Natural killer cell (primary cell): ENCODE measurements at regions not wholly inside any gene's neighbourhood (a gene's known extent, or its start where the extent isn't known, plus 50 kb on each side); places are given as distances from the start of the nearest gene placed in this dataset.

ENCODE experiments used
- ATAC-seq, 3 donors: fragments of 150-1000 bp in 2 of 3; fragments of 200-7000 bp in 1 of 3; cut with Tn5 transposase; 1 replicate in 1 of 3; 2 replicates in 2 of 3; pipeline ENCODE4 v1.10.0; 2021; ENCODE audit warnings: mild to moderate bottlenecking in 2 of 3, moderate library complexity in 2 of 3
- DNase-seq, 2 donors: peaks; one replicate each; pipeline versions ENCODE4 v3.0.0 to v3.0.0-alpha.2; 2013 to 2021; ENCODE audit warnings: mixed read lengths in 1 of 2
- H3K27ac ChIP-seq: one replicate; pipeline ENCODE4 v1.5.1; 2013; ENCODE audit warnings: mild to moderate bottlenecking, low read length
- H3K27me3 ChIP-seq: one replicate; pipeline ENCODE4 v1.6.1; 2013; ENCODE audit warnings: low read length; ENCODE audit not compliant: control insufficient read depth, insufficient read depth
- H3K36me3 ChIP-seq: one replicate; pipeline ENCODE4 v1.6.1; 2013; ENCODE audit warnings: low read length; ENCODE audit not compliant: control insufficient read depth, insufficient read depth
- H3K4me1 ChIP-seq: one replicate; pipeline ENCODE4 v1.6.1; 2013; ENCODE audit warnings: low read length; ENCODE audit not compliant: control insufficient read depth, insufficient read depth
- H3K4me3 ChIP-seq: one replicate; pipeline ENCODE4 v1.5.1; 2013; ENCODE audit warnings: low read length
- H3K9me3 ChIP-seq: one replicate; pipeline ENCODE4 v1.6.1; 2013; ENCODE audit warnings: low read length; ENCODE audit not compliant: control insufficient read depth, insufficient read depth
- H3K27ac Mint-ChIP-seq, 2 donors: one replicate each; pipeline ENCODE4 v1.8.0; 2022; ENCODE audit warnings: mild to moderate bottlenecking in 2 of 2, mixed read lengths in 2 of 2, moderate library complexity in 1 of 2
- H3K27me3 Mint-ChIP-seq, 2 donors: one replicate each; pipeline ENCODE4 v1.8.0; 2022; ENCODE audit warnings: low read depth in 2 of 2, mixed read lengths in 2 of 2
- H3K36me3 Mint-ChIP-seq: one replicate; pipeline ENCODE4 v1.8.0; 2022; ENCODE audit warnings: mixed read lengths
- H3K4me1 Mint-ChIP-seq, 2 donors: one replicate each; pipeline ENCODE4 v1.8.0; 2022; ENCODE audit warnings: mixed read lengths in 2 of 2
- H3K4me3 Mint-ChIP-seq: one replicate; pipeline ENCODE4 v1.8.0; 2022; ENCODE audit warnings: mild to moderate bottlenecking, moderate library complexity, mixed read lengths
- H3K9me3 Mint-ChIP-seq, 2 donors: one replicate each; pipeline ENCODE4 v1.8.0; 2022; ENCODE audit warnings: mixed read lengths in 2 of 2
- CTCF ChIP-seq: fragments of 200-600 bp; IDR thresholded peaks from one replicate; pipeline ENCODE4 v1.8.0; 2022; ENCODE audit warnings: antibody characterized with exemption
- WGBS: methylation state at CpG from one replicate; pipeline ENCODE4 v1.1.7; 2013; ENCODE audit warnings: missing lambda C conversion rate; ENCODE audit not compliant: insufficient coverage; 5-methylcytosine and 5-hydroxymethylcytosine counted together
- intact Hi-C: fragments of 100-400 bp; cut with micrococcal nuclease; formaldehyde crosslinking; loops from one replicate; pipeline ENCODE4 v1.14.2; 2022

GRCh38 chr17:69672924-69673323, 258.4 kb downstream of the MAP2K6 start:
- DNase-seq (no peak), ATAC-seq (no peak)
- Histone ChIP-seq H3K27me3 (no peaks in the 10 kb centered on the region), H3K4me3 (no peak overlapping the region), H3K36me3 (no peaks in the 10 kb centered on the region), H3K9me3 (no peaks in the 10 kb centered on the region), H3K4me1 (no peaks in the 10 kb centered on the region), H3K27ac (no peak overlapping the region)
- H3K4me3 Mint-ChIP-seq: no peak overlapping the region
- H3K9me3 Mint-ChIP-seq: peaks cover 2 to 3% of the 10 kb centered on the region in 2 donors
- no peaks in the 10 kb centered on the region for H3K4me1 Mint-ChIP-seq
- intact Hi-C loops: no loop called here
- H3K27ac Mint-ChIP-seq: no peak overlapping the region
- WGBS: 84% methylated on average over 1 of the region's 1 CpG
- H3K36me3 Mint-ChIP-seq: no peaks in the 10 kb centered on the region
- no peak for TF ChIP-seq CTCF
- peaks cover 0 to 3% of the 10 kb centered on the region in 2 donors for H3K27me3 Mint-ChIP-seq

GRCh38 chr17:69677130-69677529, 262.6 kb downstream of the MAP2K6 start:
- no peaks in the 10 kb centered on the region for H3K27me3 Mint-ChIP-seq
- no peak for ATAC-seq
- H3K4me1 Mint-ChIP-seq: no peaks in the 10 kb centered on the region
- Histone ChIP-seq H3K36me3 (no peaks in the 10 kb centered on the region), H3K9me3 (no peaks in the 10 kb centered on the region), H3K27me3 (no peaks in the 10 kb centered on the region), H3K4me3 (no peak overlapping the region), H3K27ac (no peak overlapping the region), H3K4me1 (no peaks in the 10 kb centered on the region)
- no peak for DNase-seq
- H3K36me3 Mint-ChIP-seq: no peaks in the 10 kb centered on the region
- no peak for TF ChIP-seq CTCF
- H3K9me3 Mint-ChIP-seq: peaks cover 0 to 2% of the 10 kb centered on the region in 2 donors
- H3K4me3 Mint-ChIP-seq: no peak overlapping the region
- H3K27ac Mint-ChIP-seq: no peak overlapping the region
- intact Hi-C loops: no loop called here
- WGBS: 83% methylated on average over 2 of the region's 6 CpGs

GRCh38 chr17:69678206-69678605, 263.7 kb downstream of the MAP2K6 start:
- H3K4me3 ChIP-seq: no peak overlapping the region
- WGBS: 82% methylated on average over 2 of the region's 2 CpGs
- Mint-ChIP-seq H3K9me3 (peaks cover 0 to 2% of the 10 kb centered on the region in 2 donors), H3K4me1 (no peaks in the 10 kb centered on the region), H3K27me3 (no peaks in the 10 kb centered on the region), H3K36me3 (no peaks in the 10 kb centered on the region), H3K27ac (no peak overlapping the region), H3K4me3 (no peak overlapping the region)
- no peaks in the 10 kb centered on the region for H3K9me3 ChIP-seq
- no peaks in the 10 kb centered on the region for H3K36me3 ChIP-seq
- intact Hi-C loops: no loop called here
- no peaks in the 10 kb centered on the region for H3K27me3 ChIP-seq
- no peak overlapping the region for H3K27ac ChIP-seq
- H3K4me1 ChIP-seq: no peaks in the 10 kb centered on the region
- no peak for ATAC-seq
- TF ChIP-seq CTCF: no peak
- DNase-seq: no peak

- Mint-ChIP-seq H3K27ac (no peak overlapping the region), H3K27me3 (no peaks in the 10 kb centered on the region)
- intact Hi-C loops: no loop called here
Observed at GRCh38 chr17:69679829-69680228, 265.3 kb downstream of the MAP2K6 start.

More at GRCh38 chr17:69679829-69680228, 265.3 kb downstream of the MAP2K6 start:
- H3K27me3 ChIP-seq: no peaks in the 10 kb centered on the region
- ATAC-seq: no peak
- DNase-seq: no peak
- 100% methylated on average over 1 of the region's 5 CpGs for WGBS
- no peak overlapping the region for H3K27ac ChIP-seq
- no peaks in the 10 kb centered on the region for H3K4me1 ChIP-seq
- no peak for TF ChIP-seq CTCF
- Mint-ChIP-seq H3K4me1 (no peaks in the 10 kb centered on the region), H3K9me3 (peaks cover 0 to 2% of the 10 kb centered on the region in 2 donors), H3K4me3 (no peak overlapping the region), H3K36me3 (no peaks in the 10 kb centered on the region)
- H3K4me3 ChIP-seq: no peak overlapping the region
- no peaks in the 10 kb centered on the region for H3K36me3 ChIP-seq
- no peaks in the 10 kb centered on the region for H3K9me3 ChIP-seq
